Esophagus muscularis mucosa (tissue), 4 donors: ENCODE measurements at regions not wholly inside any gene's neighbourhood (a gene's known extent, or its start where the extent isn't known, plus 50 kb on each side); places are given as distances from the start of the nearest gene placed in this dataset.

Source experiments
- EP300 ChIP-seq: sonication (generic); formaldehyde crosslinking; IDR thresholded peaks from one replicate; pipeline ENCODE4 v1.6.1; 2017; ENCODE audit warnings: antibody characterized with exemption
- POLR2A ChIP-seq: fragments of 450-650 bp; IDR thresholded peaks from one replicate; pipeline ENCODE4 v1.6.1; 2017; ENCODE audit warnings: antibody characterized with exemption, moderate library complexity, mild to moderate bottlenecking, low read depth
- TF ChIP-seq, protein P1 (sequence below), 3 experiments: fragments of 200-600 bp in 2 of 3; fragments of 450-650 bp in 1 of 3; sonication (generic) in 2 of 3; IDR thresholded peaks; one replicate each; pipeline ENCODE4 v1.5.1; 2017 to 2019; ENCODE audit warnings: antibody characterized with exemption in 3 of 3, mild to moderate bottlenecking in 2 of 3, moderate library complexity in 1 of 3

DNA sequence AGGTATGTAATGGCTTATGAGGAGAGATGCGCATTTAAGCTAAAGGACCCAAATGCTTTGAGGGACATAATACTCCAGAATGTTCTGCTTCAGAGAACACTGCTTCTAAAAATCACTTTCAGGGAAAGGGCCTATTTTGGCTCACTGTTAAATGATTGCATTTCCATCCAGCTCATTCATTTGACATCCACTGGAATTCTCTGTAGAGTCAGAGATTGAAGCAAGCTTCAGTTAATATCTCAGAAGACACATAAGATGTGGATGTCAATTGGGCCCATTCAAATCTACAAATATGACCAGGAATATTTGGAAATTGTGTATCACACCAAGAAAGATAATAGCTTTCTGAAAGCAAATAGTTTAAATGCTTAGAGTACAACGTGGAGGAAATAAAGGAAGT lies 209.9 kb upstream of the VSTM2A start:
- TF ChIP-seq, protein P1, sequence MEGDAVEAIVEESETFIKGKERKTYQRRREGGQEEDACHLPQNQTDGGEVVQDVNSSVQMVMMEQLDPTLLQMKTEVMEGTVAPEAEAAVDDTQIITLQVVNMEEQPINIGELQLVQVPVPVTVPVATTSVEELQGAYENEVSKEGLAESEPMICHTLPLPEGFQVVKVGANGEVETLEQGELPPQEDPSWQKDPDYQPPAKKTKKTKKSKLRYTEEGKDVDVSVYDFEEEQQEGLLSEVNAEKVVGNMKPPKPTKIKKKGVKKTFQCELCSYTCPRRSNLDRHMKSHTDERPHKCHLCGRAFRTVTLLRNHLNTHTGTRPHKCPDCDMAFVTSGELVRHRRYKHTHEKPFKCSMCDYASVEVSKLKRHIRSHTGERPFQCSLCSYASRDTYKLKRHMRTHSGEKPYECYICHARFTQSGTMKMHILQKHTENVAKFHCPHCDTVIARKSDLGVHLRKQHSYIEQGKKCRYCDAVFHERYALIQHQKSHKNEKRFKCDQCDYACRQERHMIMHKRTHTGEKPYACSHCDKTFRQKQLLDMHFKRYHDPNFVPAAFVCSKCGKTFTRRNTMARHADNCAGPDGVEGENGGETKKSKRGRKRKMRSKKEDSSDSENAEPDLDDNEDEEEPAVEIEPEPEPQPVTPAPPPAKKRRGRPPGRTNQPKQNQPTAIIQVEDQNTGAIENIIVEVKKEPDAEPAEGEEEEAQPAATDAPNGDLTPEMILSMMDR (IDR thresholded peaks at IDR 0.05), result no peak
- TF ChIP-seq POLR2A (no peak), EP300 (no peak)
